ENCODE measurements at regions not wholly inside any gene's neighbourhood (a gene's known extent, or its start where the extent isn't known, plus 50 kb on each side); places are given as distances from the start of the nearest gene placed in this dataset.

GRCh38 chr1:228837817-228838716 is 102.8 kb downstream of the RHOU start (continued):
- TF ChIP-seq ZNF770 (CRISPR knock-in tag; IDR thresholded peaks at IDR 0.05) (no peak), ATF1 (CRISPR knock-in tag; IDR thresholded peaks at IDR 0.05) (peak; percentile 68), CERS6 (CRISPR knock-in tag; IDR thresholded peaks at IDR 0.05) (no peak), KAT8 (CRISPR knock-in tag; IDR thresholded peaks at IDR 0.05) (peak; percentile 44; the same call in 1 of the 2 replicates), KMT2B (CRISPR knock-in tag; IDR thresholded peaks at IDR 0.05) (peak; percentile 46; the same call in 1 of the 2 replicates), ZNF543 (CRISPR knock-in tag; IDR thresholded peaks at IDR 0.05) (0 out of 2 replicates have a peak, but pooled peaks have one; percentile 36), BORCS8-MEF2B (CRISPR knock-in tag; IDR thresholded peaks at IDR 0.05) (no peak), SOX5 (CRISPR knock-in tag; IDR thresholded peaks at IDR 0.05; ENCODE audit: borderline replicate concordance) (peak; percentile 92), NRL (CRISPR knock-in tag; IDR thresholded peaks at IDR 0.05; ENCODE audit: borderline replicate concordance) (peak; percentile 19; the same call in 1 of the 2 replicates), SSRP1 (CRISPR knock-in tag; IDR thresholded peaks at IDR 0.05) (no peak; the same call in 1 of the 2 replicates), XBP1 (CRISPR knock-in tag; IDR thresholded peaks at IDR 0.05) (no peak), ZNF766 (CRISPR knock-in tag; IDR thresholded peaks at IDR 0.05; ENCODE audit: borderline replicate concordance) (0 out of 2 replicates have a peak, but pooled peaks have one; percentile 43), ZNF557 (CRISPR knock-in tag; IDR thresholded peaks at IDR 0.05) (0 out of 2 replicates have a peak, but pooled peaks have one; percentile 31), ZNF777 (CRISPR knock-in tag; IDR thresholded peaks at IDR 0.05) (no peak), ZNF768 (CRISPR knock-in tag; IDR thresholded peaks at IDR 0.05) (peak; percentile 42; the same call in 1 of the 2 replicates), IRF1 (CRISPR knock-in tag; IDR thresholded peaks at IDR 0.05; ENCODE audit: low read depth) (0 out of 2 replicates have a peak, but pooled peaks have one; percentile 54), STAT6 (CRISPR knock-in tag; IDR thresholded peaks at IDR 0.05; ENCODE audit: borderline replicate concordance) (peak; percentile 33; the same call in 1 of the 2 replicates), ARNT2 (CRISPR knock-in tag; IDR thresholded peaks at IDR 0.05; ENCODE audit: low read depth) (peak; percentile 73), ESRRA (CRISPR knock-in tag; IDR thresholded peaks at IDR 0.05; ENCODE audit: low read depth) (peak; percentile 28; the same call in 1 of the 2 replicates)

Data from HepG2 (cell line).